Omental fat pad (tissue), 3 donors: ENCODE measurements at regions not wholly inside any gene's neighbourhood (a gene's known extent, or its start where the extent isn't known, plus 50 kb on each side); places are given as distances from the start of the nearest gene placed in this dataset.

Experiments used
- ATAC-seq: fragments of 150-250 bp; one replicate; pipeline ENCODE4 v1.9.1; 2016; ENCODE audit warnings: mild to moderate bottlenecking, moderate library complexity; ENCODE audit not compliant: low FRiP score
- DNase-seq: peaks from one replicate; pipeline ENCODE4 v3.0.0-alpha.2; 2019; ENCODE audit warnings: low spot score
- TF ChIP-seq, protein P1 (sequence below), 3 donors: fragments of 450-650 bp; IDR thresholded peaks; one replicate each; pipeline ENCODE4 v1.5.1; 2016 to 2017; ENCODE audit warnings: antibody characterized with exemption in 3 of 3, mild to moderate bottlenecking in 3 of 3, moderate library complexity in 2 of 3

DNA sequence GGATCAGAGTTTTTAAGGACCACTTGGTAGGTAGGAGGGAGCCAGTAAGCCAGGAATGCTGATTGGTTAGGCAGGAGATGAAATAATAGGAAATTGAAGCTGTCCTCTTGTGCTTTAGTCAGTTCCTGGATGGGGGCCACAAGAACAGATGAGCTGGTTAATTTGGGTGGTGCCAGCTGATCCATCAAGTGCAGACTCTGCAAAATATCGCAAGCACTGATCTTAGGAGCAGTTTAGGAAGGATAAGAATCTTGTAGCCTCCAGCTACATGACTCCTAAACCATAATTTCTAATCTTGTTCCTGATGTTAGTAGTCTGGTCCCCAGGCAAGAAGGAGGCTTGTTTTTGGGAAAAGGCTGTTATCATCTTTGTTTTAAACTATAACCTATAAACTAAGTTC is 117.9 kb upstream of the GPR12 start:
- TF ChIP-seq, protein P1, sequence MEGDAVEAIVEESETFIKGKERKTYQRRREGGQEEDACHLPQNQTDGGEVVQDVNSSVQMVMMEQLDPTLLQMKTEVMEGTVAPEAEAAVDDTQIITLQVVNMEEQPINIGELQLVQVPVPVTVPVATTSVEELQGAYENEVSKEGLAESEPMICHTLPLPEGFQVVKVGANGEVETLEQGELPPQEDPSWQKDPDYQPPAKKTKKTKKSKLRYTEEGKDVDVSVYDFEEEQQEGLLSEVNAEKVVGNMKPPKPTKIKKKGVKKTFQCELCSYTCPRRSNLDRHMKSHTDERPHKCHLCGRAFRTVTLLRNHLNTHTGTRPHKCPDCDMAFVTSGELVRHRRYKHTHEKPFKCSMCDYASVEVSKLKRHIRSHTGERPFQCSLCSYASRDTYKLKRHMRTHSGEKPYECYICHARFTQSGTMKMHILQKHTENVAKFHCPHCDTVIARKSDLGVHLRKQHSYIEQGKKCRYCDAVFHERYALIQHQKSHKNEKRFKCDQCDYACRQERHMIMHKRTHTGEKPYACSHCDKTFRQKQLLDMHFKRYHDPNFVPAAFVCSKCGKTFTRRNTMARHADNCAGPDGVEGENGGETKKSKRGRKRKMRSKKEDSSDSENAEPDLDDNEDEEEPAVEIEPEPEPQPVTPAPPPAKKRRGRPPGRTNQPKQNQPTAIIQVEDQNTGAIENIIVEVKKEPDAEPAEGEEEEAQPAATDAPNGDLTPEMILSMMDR (IDR thresholded peaks at IDR 0.05) = no peak
- DNase-seq = no peak
- no peak for ATAC-seq

DNA sequence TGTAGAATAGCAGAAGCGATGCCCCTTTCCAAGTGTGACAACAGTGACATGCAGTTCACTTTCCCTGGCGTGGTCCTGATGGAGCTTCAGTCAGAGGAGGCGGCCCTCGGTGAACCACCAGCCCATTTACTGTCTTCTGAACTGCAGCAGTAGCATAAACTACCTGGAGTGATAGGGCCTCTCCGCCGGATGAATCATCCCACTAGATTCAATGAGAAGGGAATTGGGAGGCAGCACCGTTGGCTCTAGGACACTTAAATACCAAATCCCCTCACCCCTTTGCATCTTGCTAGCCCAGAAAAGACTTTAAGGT is 112.8 kb upstream of the GPR12 start:
- DNase-seq (no peak), ATAC-seq (no peak)
- TF ChIP-seq, protein P1 (IDR thresholded peaks at IDR 0.05) = no peak

DNA sequence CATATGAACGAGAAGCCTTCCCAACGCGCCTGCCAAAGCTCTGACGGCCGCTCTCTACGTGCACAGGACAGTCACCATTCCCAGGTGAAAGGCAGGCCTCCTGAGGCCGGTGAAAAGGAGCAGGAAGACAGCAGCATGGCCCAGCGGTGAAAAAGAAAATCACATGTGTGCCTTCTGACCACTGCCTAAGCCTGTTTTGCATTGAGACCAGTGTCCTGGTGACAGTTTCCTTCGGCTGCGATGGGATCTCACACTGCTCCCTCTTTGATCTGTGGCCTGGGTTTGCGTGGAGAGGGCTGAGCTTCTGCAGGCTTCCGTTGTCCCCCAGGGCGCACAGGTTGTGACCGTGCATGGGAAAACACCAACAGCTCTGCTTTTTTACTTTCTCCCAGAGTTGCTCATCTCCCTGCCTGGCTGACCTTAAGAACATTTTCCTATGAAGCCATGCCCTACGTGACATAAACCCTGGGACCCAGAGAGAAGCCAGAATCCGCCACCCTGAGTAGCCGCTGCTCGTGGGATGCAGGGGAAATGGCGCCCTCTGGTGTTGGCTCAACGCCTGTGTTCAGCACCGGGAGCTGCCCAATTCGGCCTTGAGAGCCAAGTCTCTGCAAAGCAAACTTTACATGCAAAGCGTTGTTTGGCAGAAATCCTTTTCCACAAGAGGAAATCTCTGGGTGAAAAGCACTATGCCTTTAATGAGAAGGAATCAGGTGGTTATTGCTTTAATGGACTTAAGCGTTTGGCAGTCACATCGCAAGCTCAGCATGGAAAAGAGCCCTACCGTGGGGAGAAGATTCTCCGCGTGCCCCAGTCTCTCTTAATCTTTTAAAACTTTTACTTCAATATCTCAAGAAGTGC is 112.2 kb upstream of the GPR12 start:
- ATAC-seq (no peak), DNase-seq (peak; percentile 25)
- TF ChIP-seq, protein P1 (IDR thresholded peaks at IDR 0.05) = no peak

DNA sequence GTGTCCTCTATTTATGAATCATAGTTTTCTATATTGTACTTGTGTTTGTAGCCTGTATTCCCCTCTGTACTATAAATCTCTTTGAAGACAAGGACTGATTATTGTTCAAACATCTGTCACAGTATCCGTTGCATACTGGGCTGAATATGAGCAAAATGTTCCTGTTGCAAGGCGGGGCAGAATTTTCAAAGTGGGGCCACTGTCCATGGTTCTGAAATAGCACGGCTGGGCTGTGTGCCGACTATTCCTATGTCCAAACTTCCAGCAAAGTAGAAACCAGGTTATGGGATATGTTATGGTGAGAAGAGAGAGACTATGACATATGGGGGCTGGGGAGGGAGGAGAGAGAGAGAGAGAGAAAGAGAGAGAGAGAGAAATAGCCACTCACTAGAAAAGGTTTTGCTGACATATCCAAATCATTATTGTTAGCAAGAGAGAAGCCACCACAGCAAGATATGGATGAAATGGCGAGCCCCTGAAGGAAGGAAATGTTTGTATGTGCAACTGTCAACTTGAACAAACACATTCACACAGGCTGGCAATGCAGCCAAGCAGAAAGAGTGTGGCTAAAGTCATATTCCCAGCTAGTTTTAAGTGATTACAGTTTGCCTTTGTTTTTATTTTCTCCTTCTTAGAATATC is 107.0 kb upstream of the GPR12 start:
- TF ChIP-seq, protein P1 (IDR thresholded peaks at IDR 0.05) = no peak
- DNase-seq = no peak
- no peak for ATAC-seq

DNA sequence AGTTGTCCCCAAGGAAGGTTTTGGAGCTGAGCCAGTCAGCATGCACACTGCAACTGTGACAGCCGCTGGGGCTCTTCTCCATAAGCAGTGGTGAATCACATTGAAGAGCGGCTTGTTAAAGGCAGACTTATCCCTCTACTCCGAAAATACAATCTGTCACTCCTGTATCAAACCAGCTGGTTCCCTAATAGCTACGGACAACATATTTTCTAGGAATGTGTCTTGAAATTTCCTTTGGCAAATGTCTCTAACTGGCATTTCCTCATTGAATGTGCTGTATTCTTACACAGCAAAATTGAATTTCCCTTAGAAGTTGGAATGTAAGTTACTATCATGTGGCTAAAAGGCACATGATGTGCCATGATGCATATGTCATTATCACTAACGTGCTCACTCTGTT is 104.0 kb upstream of the GPR12 start:
- TF ChIP-seq, protein P1 (IDR thresholded peaks at IDR 0.05) = no peak
- no peak for ATAC-seq
- no peak for DNase-seq

DNA sequence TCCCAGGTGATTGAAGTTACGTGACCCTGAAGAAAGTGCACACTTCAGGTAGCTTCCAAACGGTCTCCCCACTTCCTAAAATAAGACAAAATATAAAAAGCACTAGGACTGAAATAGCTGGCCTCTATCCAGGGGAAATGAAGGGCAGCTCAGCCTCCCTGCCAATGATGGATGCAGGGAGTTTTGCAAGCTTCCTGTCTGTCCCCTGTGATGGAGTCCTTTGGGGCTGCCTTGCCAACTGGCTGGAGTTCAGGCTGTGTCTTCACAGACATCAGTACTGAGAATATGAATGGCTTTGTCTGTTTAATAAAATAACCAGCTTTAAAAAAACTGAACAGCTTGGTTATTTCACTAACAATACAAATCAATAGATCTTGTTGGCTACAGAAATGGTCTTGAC is 101.4 kb upstream of the GPR12 start:
- ATAC-seq (no peak), DNase-seq (no peak)
- TF ChIP-seq, protein P1 (IDR thresholded peaks at IDR 0.05) = no peak

DNA sequence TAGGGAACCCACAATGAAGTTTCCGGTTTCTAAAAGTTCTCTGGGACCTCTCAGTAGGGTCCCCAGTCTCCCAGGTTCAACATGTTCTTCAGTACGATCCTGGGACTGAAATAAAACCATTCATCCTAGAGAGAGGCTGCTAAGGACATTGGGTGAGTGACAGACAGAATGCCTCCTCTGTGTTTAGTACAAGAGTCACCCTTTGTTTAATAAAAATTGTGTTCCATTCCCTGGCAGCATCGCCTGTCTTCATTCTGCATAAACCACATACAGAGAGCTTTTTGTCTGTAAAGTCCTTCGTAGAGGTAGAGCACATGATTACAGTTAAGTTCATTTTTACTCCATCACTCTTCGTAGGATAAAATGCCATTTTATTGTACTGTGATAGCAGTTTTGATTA is 95.3 kb upstream of the GPR12 start:
- DNase-seq (no peak), ATAC-seq (no peak)
- TF ChIP-seq, protein P1 (IDR thresholded peaks at IDR 0.05) = no peak
